A549 (cell line): ENCODE measurements at regions not wholly inside any gene's neighbourhood (a gene's known extent, or its start where the extent isn't known, plus 50 kb on each side); places are given as distances from the start of the nearest gene placed in this dataset.

ENCODE experiments used
- CEBPB ChIP-seq, 2 experiments: fragments of >200 bp in 1 of 2; sonication (Bioruptor Twin) in 1 of 2; formaldehyde crosslinking in 1 of 2; IDR thresholded peaks; 2 replicates each; pipeline ENCODE4 v1.6.1; 2012 to 2016
- POLR2AphosphoS2 ChIP-seq: conservative IDR thresholded peaks from 2 replicates; pipeline ENCODE4 v1.6.1; 2012; ENCODE audit warnings: low read length, improper control_type of control experiment, inconsistent platforms

DNA sequence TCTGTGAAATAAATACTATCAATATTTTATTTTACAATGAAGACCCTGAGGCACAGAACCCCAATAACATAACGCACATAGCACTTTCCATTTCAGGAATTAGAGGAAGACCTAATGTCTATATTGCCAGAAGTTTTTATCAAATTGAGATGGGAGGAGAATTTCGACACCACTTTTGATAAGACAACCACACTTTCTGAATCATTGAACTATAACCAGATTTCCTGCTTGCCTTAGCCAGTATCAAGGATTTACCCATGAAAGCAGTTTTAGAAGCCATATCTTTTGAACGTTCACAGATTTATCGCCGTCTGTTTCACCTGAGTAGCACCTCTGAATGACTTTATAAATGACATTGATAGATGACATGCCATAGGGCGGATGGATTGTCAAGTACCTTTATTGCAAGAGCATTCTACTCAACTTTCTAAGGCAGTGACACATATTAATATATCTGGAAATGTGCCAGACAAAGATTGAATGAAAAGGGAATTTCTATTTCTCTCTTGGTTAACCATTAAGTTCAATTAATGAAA is 768.4 kb downstream of the LTN1 start:
- TF ChIP-seq CEBPB (IDR thresholded peaks at IDR 0.05) (no peak), POLR2AphosphoS2 (no peak)
